ENCODE measurements at regions not wholly inside any gene's neighbourhood (a gene's known extent, or its start where the extent isn't known, plus 50 kb on each side); places are given as distances from the start of the nearest gene placed in this dataset.

GRCh38 chr4:11535333-11535732 lies 106.6 kb upstream of the HS3ST1 start:
- TF ChIP-seq, protein P1, sequence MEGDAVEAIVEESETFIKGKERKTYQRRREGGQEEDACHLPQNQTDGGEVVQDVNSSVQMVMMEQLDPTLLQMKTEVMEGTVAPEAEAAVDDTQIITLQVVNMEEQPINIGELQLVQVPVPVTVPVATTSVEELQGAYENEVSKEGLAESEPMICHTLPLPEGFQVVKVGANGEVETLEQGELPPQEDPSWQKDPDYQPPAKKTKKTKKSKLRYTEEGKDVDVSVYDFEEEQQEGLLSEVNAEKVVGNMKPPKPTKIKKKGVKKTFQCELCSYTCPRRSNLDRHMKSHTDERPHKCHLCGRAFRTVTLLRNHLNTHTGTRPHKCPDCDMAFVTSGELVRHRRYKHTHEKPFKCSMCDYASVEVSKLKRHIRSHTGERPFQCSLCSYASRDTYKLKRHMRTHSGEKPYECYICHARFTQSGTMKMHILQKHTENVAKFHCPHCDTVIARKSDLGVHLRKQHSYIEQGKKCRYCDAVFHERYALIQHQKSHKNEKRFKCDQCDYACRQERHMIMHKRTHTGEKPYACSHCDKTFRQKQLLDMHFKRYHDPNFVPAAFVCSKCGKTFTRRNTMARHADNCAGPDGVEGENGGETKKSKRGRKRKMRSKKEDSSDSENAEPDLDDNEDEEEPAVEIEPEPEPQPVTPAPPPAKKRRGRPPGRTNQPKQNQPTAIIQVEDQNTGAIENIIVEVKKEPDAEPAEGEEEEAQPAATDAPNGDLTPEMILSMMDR (IDR thresholded peaks at IDR 0.05) = no peak
- TF ChIP-seq POLR2A (IDR thresholded peaks at IDR 0.05) (no peak), EP300 (IDR thresholded peaks at IDR 0.05) (no peak)
